ENCODE measurements at regions not wholly inside any gene's neighbourhood (a gene's known extent, or its start where the extent isn't known, plus 50 kb on each side); places are given as distances from the start of the nearest gene placed in this dataset.

GRCh38 chr1:244762629-244763028 lies 72.8 kb upstream of the COX20 start:
- TF ChIP-seq ATF1 (CRISPR knock-in tag; IDR thresholded peaks at IDR 0.05) (no peak), ATF1 (tag; IDR thresholded peaks at IDR 0.05) (no peak), GABPA (tag; conservative IDR thresholded peaks at IDR 0.05; ENCODE audit: low read depth) (no peak), USF1 (CRISPR knock-in tag; IDR thresholded peaks at IDR 0.05) (no peak), THAP7 (CRISPR knock-in tag; IDR thresholded peaks at IDR 0.05) (no peak), SMAD4 (CRISPR knock-in tag; conservative IDR thresholded peaks at IDR 0.05) (no peak), MXI1 (IDR thresholded peaks at IDR 0.05; ENCODE audit: low read depth, low read length) (no peak), ZNF780A (CRISPR knock-in tag; IDR thresholded peaks at IDR 0.05) (no peak), CTCF (IDR thresholded peaks at IDR 0.05 in 2 of 3, conservative IDR thresholded peaks at IDR 0.05 in 1 of 3; ENCODE audit: insufficient read depth in 2 of 3, low read depth in 1 of 3, low read length in 3 of 3) (no peak)

All from K562 (cell line).